A549 (cell line): ENCODE measurements at regions not wholly inside any gene's neighbourhood (a gene's known extent, or its start where the extent isn't known, plus 50 kb on each side); places are given as distances from the start of the nearest gene placed in this dataset.

ENCODE experiments used
- ATAC-seq, 2 experiments: fragments of 200-7000 bp in 1 of 2; fragments of >200 bp in 1 of 2; cut with Nextera tagmentation in 1 of 2; cut with Tn5 transposase in 1 of 2; 3 replicates each; pipeline versions ENCODE4 v1.8.0 to v1.9.1; 2018 to 2020; ENCODE audit warnings: mild to moderate bottlenecking in 1 of 2, moderate library complexity in 1 of 2
- CTCF ChIA-PET: fragments of 300-600 bp; sonication (Branson Sonifier 250); formaldehyde crosslinking; extraction: SDS; loops from one replicate; lab custom pipeline; 2021; ENCODE audit warnings: antibody characterized with exemption, inconsistent platforms; lab: Yijun Ruan, JAX
- POLR2A ChIA-PET: fragments of 350-600 bp; formaldehyde crosslinking; extraction: SDS; loops from one replicate; lab custom pipeline; 2021; ENCODE audit warnings: antibody characterized with exemption, inconsistent platforms; lab: Yijun Ruan, JAX
- DNase-seq, 2 experiments: peaks; one replicate each; pipeline versions ENCODE4 v3.0.0 to v3.0.0-alpha.2; 2011 to 2016; ENCODE audit warnings: low read depth in 1 of 2, low spot score in 1 of 2
- FAIRE-seq: peaks from 2 replicates; lab custom pipeline; 2011; peaks lifted over from hg19 to GRCh38; lab: Jason Lieb, UNC
- H3K27ac ChIP-seq, 2 experiments: fragments of >200 bp; sonication (Bioruptor Twin); formaldehyde crosslinking; 3 replicates each; pipeline ENCODE4 v1.5.1; 2016 to 2017
- H3K4me1 ChIP-seq: fragments of >200 bp; sonication (Bioruptor Twin); formaldehyde crosslinking; 3 replicates; pipeline ENCODE4 v1.6.1; 2016
- H3K4me2 ChIP-seq: fragments of >200 bp; sonication (Bioruptor Twin); formaldehyde crosslinking; 3 replicates; pipeline ENCODE4 v1.6.1; 2016
- H3K4me3 ChIP-seq: fragments of >200 bp; sonication (Bioruptor Twin); formaldehyde crosslinking; 3 replicates; pipeline ENCODE4 v1.5.1; 2016
- H3K9me3 ChIP-seq: fragments of >200 bp; sonication (Bioruptor Twin); formaldehyde crosslinking; 3 replicates; pipeline ENCODE4 v1.6.1; 2016
- CBX2 ChIP-seq: fragments of 200-600 bp; sonication (generic); IDR thresholded peaks from 2 replicates; pipeline ENCODE4 v1.6.1; 2016; ENCODE audit warnings: low read depth, mild to moderate bottlenecking, borderline replicate concordance
- CBX8 ChIP-seq: fragments of 200-600 bp; sonication (generic); IDR thresholded peaks from 2 replicates; pipeline ENCODE4 v1.6.1; 2016
- EP300 ChIP-seq, 2 experiments: fragments of >200 bp; sonication (Bioruptor Twin); formaldehyde crosslinking; IDR thresholded peaks; 2 replicates in 1 of 2; 3 replicates in 1 of 2; pipeline ENCODE4 v1.6.1; 2016 to 2017
- FOSB ChIP-seq: fragments of 250-450 bp; sonication (Bioruptor Pico); IDR thresholded peaks from 2 replicates; pipeline ENCODE4 v1.5.0; 2020; ENCODE audit warnings: mild to moderate bottlenecking, moderate library complexity
- FOSL2 ChIP-seq, 2 experiments: fragments of 450-650 bp in 1 of 2; fragments of >200 bp in 1 of 2; sonication (Bioruptor Twin) in 1 of 2; formaldehyde crosslinking; IDR thresholded peaks; 2 replicates each; pipeline versions ENCODE4 v1.5.0 to v1.6.1; 2016 to 2020; ENCODE audit warnings: mild to moderate bottlenecking in 1 of 2, moderate library complexity in 1 of 2
- HDAC2 ChIP-seq: fragments of 200-600 bp; sonication (generic); IDR thresholded peaks from 2 replicates; pipeline ENCODE4 v1.6.1; 2016
- HEYL ChIP-seq: fragments of 250-450 bp; sonication (Bioruptor Pico); IDR thresholded peaks from 2 replicates; pipeline ENCODE4 v1.8.0; 2021; ENCODE audit warnings: mild to moderate bottlenecking, moderate library complexity
- HOXB13 ChIP-seq: fragments of 250-450 bp; sonication (Bioruptor Pico); IDR thresholded peaks from 2 replicates; pipeline ENCODE4 v1.5.0; 2020; ENCODE audit warnings: low read depth, mild to moderate bottlenecking, moderate library complexity
- MAFK ChIP-seq: fragments of 450-650 bp; IDR thresholded peaks from 2 replicates; pipeline ENCODE4 v1.6.1; 2014; ENCODE audit not compliant: partially characterized antibody
- MYC ChIP-seq: IDR thresholded peaks from 2 replicates; pipeline ENCODE4 v1.6.1; 2012; ENCODE audit warnings: mild to moderate bottlenecking, inconsistent platforms, low read length, improper control_type of control experiment, borderline replicate concordance
- NPAS2 ChIP-seq: fragments of 250-450 bp; sonication (Bioruptor Pico); IDR thresholded peaks from 2 replicates; pipeline ENCODE4 v1.8.0; 2022; ENCODE audit warnings: mild to moderate bottlenecking, moderate library complexity, borderline replicate concordance
- PHF8 ChIP-seq: fragments of 200-600 bp; sonication (generic); IDR thresholded peaks from 2 replicates; pipeline ENCODE4 v1.6.1; 2016; ENCODE audit warnings: low read depth, mild to moderate bottlenecking, antibody characterized with exemption, moderate library complexity, borderline replicate concordance
- RCOR1 ChIP-seq: fragments of 150-350 bp; IDR thresholded peaks from 2 replicates; pipeline ENCODE4 v1.6.1; 2014; ENCODE audit warnings: antibody characterized with exemption, low read length, low read depth
- SREBF2 ChIP-seq: fragments of 450-650 bp; IDR thresholded peaks from 2 replicates; pipeline ENCODE4 v1.6.1; 2014; ENCODE audit warnings: mild to moderate bottlenecking, moderate library complexity
- ZC3H11A ChIP-seq: fragments of 450-650 bp; IDR thresholded peaks from 2 replicates; pipeline ENCODE4 v1.6.1; 2014; ENCODE audit warnings: antibody characterized with exemption, mild to moderate bottlenecking
- ZFP36 ChIP-seq: fragments of 450-650 bp; IDR thresholded peaks from 2 replicates; pipeline ENCODE4 v1.6.1; 2014; ENCODE audit warnings: borderline replicate concordance; ENCODE audit not compliant: partially characterized antibody
- ZNF302 ChIP-seq: fragments of 250-450 bp; sonication (Bioruptor Pico); IDR thresholded peaks from 2 replicates; pipeline ENCODE4 v1.9.0; 2021; ENCODE audit warnings: inconsistent platforms, mild to moderate bottlenecking, moderate library complexity
- ZSCAN20 ChIP-seq: fragments of 250-450 bp; sonication (Bioruptor Pico); IDR thresholded peaks from 2 replicates; pipeline ENCODE4 v1.8.0; 2022; ENCODE audit warnings: mild to moderate bottlenecking, moderate library complexity
- WGBS: methylation state at CpG from one replicate; pipeline ENCODE4 v1.1.6; 2017; ENCODE audit errors: missing lambda C conversion rate; 5-methylcytosine and 5-hydroxymethylcytosine counted together
- TF ChIP-seq, protein P1 (sequence below): fragments of >200 bp; sonication (Bioruptor Twin); formaldehyde crosslinking; IDR thresholded peaks from 2 replicates; pipeline ENCODE4 v1.6.1; 2016
- TF ChIP-seq, protein P2 (sequence below): fragments of 250-450 bp; sonication (Bioruptor Pico); IDR thresholded peaks from 2 replicates; pipeline ENCODE4 v1.5.0; 2021; ENCODE audit warnings: mild to moderate bottlenecking, moderate library complexity, borderline replicate concordance
- TF ChIP-seq, protein P3 (sequence below): IDR thresholded peaks from 2 replicates; pipeline ENCODE4 v1.6.1; 2012
- TF ChIP-seq, protein P4 (sequence below): fragments of 200-600 bp; sonication (generic); IDR thresholded peaks from 2 replicates; pipeline ENCODE4 v1.6.1; 2016; ENCODE audit warnings: antibody characterized with exemption, mild to moderate bottlenecking, moderate library complexity

- H3K9me3 ChIP-seq = no peaks in the 10 kb centered on the region
- POLR2A ChIA-PET = no interaction called here
- FAIRE-seq (no peak), ATAC-seq (no peak), DNase-seq (no peak)
- CTCF ChIA-PET = no interaction called here
- H3K27ac ChIP-seq = no peak overlapping the region
- 86% methylated on average over 4 of the region's 4 CpGs for WGBS
- TF ChIP-seq MAFK (peak; percentile 5), FOSB (CRISPR knock-in tag) (no peak), MYC (no peak), NPAS2 (CRISPR knock-in tag) (no peak)
- H3K4me1 ChIP-seq = no peaks in the 10 kb centered on the region
- H3K4me2 ChIP-seq = no peak overlapping the region
- no peak overlapping the region for H3K4me3 ChIP-seq
These were observed 541.6 kb downstream of the SLC4A3 start for GRCh38 chr2:220168891-220169546.

DNA sequence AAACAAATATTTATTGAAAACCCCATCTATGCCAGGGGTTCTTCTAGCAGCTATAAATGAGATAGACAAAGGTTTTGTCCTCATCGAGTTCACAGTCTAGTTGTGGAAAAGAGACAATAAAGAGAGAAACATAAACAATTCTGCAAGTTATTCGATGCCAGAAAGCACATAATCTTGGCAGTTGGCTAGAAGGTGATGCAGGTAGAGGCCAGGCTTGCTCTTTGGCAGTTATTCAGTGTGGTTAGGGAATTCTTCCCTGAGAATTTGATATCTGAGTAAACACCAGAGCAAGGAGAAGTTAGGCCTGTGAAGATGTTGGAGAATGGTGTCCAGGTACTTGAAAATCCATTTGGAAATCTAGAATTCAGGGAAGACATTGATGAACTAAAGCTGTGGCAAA lies 547.4 kb downstream of the SLC4A3 start:
- ChIA-PET CTCF (no interaction called here), POLR2A (no interaction called here)
- DNase-seq (no peak), FAIRE-seq (no peak), ATAC-seq (no peak)
- TF ChIP-seq, protein P1, sequence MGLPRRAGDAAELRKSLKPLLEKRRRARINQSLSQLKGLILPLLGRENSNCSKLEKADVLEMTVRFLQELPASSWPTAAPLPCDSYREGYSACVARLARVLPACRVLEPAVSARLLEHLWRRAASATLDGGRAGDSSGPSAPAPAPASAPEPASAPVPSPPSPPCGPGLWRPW = no peak
- TF ChIP-seq FOSB (CRISPR knock-in tag) (no peak), FOSL2 (IDR thresholded peaks at IDR 0.05) (no peak), FOSL2 (CRISPR knock-in tag; IDR thresholded peaks at IDR 0.05) (no peak), CBX8 (no peak), ZFP36 (no peak), HEYL (CRISPR knock-in tag) (no peak), HDAC2 (no peak), EP300 (IDR thresholded peaks at IDR 0.05) (no peak), RCOR1 (no peak), HOXB13 (no peak), CBX2 (no peak), ZNF302 (CRISPR knock-in tag) (no peak), ZC3H11A (no peak), SREBF2 (no peak), ZSCAN20 (CRISPR knock-in tag) (no peak), PHF8 (no peak)
- TF ChIP-seq, protein P2, sequence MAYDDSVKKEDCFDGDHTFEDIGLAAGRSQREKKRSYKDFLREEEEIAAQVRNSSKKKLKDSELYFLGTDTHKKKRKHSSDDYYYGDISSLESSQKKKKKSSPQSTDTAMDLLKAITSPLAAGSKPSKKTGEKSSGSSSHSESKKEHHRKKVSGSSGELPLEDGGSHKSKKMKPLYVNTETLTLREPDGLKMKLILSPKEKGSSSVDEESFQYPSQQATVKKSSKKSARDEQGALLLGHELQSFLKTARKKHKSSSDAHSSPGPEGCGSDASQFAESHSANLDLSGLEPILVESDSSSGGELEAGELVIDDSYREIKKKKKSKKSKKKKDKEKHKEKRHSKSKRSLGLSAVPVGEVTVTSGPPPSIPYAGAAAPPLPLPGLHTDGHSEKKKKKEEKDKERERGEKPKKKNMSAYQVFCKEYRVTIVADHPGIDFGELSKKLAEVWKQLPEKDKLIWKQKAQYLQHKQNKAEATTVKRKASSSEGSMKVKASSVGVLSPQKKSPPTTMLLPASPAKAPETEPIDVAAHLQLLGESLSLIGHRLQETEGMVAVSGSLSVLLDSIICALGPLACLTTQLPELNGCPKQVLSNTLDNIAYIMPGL (CRISPR knock-in tag) = no peak
- TF ChIP-seq, protein P3, sequence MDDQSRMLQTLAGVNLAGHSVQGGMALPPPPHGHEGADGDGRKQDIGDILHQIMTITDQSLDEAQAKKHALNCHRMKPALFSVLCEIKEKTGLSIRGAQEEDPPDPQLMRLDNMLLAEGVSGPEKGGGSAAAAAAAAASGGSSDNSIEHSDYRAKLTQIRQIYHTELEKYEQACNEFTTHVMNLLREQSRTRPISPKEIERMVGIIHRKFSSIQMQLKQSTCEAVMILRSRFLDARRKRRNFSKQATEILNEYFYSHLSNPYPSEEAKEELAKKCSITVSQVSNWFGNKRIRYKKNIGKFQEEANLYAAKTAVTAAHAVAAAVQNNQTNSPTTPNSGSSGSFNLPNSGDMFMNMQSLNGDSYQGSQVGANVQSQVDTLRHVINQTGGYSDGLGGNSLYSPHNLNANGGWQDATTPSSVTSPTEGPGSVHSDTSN = no peak
- TF ChIP-seq, protein P4, sequence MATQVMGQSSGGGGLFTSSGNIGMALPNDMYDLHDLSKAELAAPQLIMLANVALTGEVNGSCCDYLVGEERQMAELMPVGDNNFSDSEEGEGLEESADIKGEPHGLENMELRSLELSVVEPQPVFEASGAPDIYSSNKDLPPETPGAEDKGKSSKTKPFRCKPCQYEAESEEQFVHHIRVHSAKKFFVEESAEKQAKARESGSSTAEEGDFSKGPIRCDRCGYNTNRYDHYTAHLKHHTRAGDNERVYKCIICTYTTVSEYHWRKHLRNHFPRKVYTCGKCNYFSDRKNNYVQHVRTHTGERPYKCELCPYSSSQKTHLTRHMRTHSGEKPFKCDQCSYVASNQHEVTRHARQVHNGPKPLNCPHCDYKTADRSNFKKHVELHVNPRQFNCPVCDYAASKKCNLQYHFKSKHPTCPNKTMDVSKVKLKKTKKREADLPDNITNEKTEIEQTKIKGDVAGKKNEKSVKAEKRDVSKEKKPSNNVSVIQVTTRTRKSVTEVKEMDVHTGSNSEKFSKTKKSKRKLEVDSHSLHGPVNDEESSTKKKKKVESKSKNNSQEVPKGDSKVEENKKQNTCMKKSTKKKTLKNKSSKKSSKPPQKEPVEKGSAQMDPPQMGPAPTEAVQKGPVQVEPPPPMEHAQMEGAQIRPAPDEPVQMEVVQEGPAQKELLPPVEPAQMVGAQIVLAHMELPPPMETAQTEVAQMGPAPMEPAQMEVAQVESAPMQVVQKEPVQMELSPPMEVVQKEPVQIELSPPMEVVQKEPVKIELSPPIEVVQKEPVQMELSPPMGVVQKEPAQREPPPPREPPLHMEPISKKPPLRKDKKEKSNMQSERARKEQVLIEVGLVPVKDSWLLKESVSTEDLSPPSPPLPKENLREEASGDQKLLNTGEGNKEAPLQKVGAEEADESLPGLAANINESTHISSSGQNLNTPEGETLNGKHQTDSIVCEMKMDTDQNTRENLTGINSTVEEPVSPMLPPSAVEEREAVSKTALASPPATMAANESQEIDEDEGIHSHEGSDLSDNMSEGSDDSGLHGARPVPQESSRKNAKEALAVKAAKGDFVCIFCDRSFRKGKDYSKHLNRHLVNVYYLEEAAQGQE = no peak
- WGBS = 50% methylated on average over 2 of the region's 2 CpGs
- Histone ChIP-seq H3K4me2 (no peak overlapping the region), H3K4me3 (no peak overlapping the region), H3K4me1 (no peaks in the 10 kb centered on the region), H3K9me3 (no peaks in the 10 kb centered on the region), H3K27ac (no peak overlapping the region)
